Panc1 (cell line): ENCODE measurements at regions not wholly inside any gene's neighbourhood (a gene's known extent, or its start where the extent isn't known, plus 50 kb on each side); places are given as distances from the start of the nearest gene placed in this dataset.

Experiments
- ATAC-seq: fragments of 200-7000 bp; cut with Tn5 transposase; 2 replicates; pipeline ENCODE4 v1.9.1; 2020; ENCODE audit warnings: mild to moderate bottlenecking, moderate library complexity
- BruUV-seq: library from RNA; stranded (reverse); fragments of 400-500 nt; replicated peaks from 2 replicates; lab custom pipeline; 2021; lab: Mats Ljungman, UMichigan
- CTCF ChIA-PET: fragments of 300-600 bp; sonication (Branson Sonifier 250); formaldehyde crosslinking; loops from one replicate; lab custom pipeline; 2022; ENCODE audit warnings: antibody characterized with exemption; lab: Charles Lee
- POLR2A ChIA-PET: fragments of 300-600 bp; sonication (Branson Sonifier 250); formaldehyde crosslinking; loops from one replicate; lab custom pipeline; 2022; ENCODE audit warnings: antibody characterized with exemption; lab: Charles Lee
- DNase-seq: peaks from one replicate; pipeline ENCODE4 v3.0.0-alpha.2; 2010; ENCODE audit warnings: low read depth, low spot score
- H3K27ac ChIP-seq: 2 replicates; pipeline ENCODE4 v1.5.1; 2011; ENCODE audit warnings: mild to moderate bottlenecking, low read length, inconsistent platforms
- H3K27me3 ChIP-seq: fragments of 200-500 bp; sonication (Bioruptor generic); 2 replicates; pipeline ENCODE4 v1.6.0; 2014; ENCODE audit warnings: low read length, inconsistent platforms; ENCODE audit not compliant: control insufficient read depth, insufficient read depth
- H3K36me3 ChIP-seq: fragments of 200-500 bp; sonication (Bioruptor generic); 2 replicates; pipeline ENCODE4 v1.5.1; 2014; ENCODE audit warnings: inconsistent platforms, mild to moderate bottlenecking, low read length, moderate library complexity; ENCODE audit not compliant: control insufficient read depth, insufficient read depth
- H3K4me1 ChIP-seq: 2 replicates; pipeline ENCODE4 v1.5.1; 2011; ENCODE audit warnings: inconsistent platforms, mild to moderate bottlenecking, low read length, moderate library complexity; ENCODE audit not compliant: control insufficient read depth, insufficient read depth
- H3K4me3 ChIP-seq, 2 experiments: 2 replicates each; pipeline ENCODE4 v1.5.1; 2011 to 2012; ENCODE audit warnings: low read depth in 2 of 2, low read length in 2 of 2, mild to moderate bottlenecking in 2 of 2, inconsistent platforms in 1 of 2, moderate library complexity in 1 of 2
- H3K9me3 ChIP-seq: fragments of 200-500 bp; sonication (Bioruptor generic); 2 replicates; pipeline ENCODE4 v1.5.1; 2014; ENCODE audit warnings: low read depth, mild to moderate bottlenecking, inconsistent platforms, low read length, moderate library complexity; ENCODE audit not compliant: control insufficient read depth, insufficient read depth
- POLR2AphosphoS5 ChIP-seq: IDR thresholded peaks from 2 replicates; pipeline ENCODE4 v1.6.1; 2012; ENCODE audit warnings: mild to moderate bottlenecking, low read depth, low read length, moderate library complexity
- SIN3A ChIP-seq: IDR thresholded peaks from 2 replicates; pipeline ENCODE4 v1.6.1; 2012; ENCODE audit warnings: low read depth, mild to moderate bottlenecking, low read length, moderate library complexity, borderline replicate concordance; ENCODE audit not compliant: insufficient read depth
- TCF7L2 ChIP-seq: IDR thresholded peaks from 2 replicates; pipeline ENCODE4 v1.6.1; 2011; ENCODE audit warnings: mild to moderate bottlenecking, low read depth, low read length, inconsistent platforms
- in situ Hi-C: cut with HindIII; loops from 2 replicates; pipeline ENCODE4 v1.10.0; 2016; ENCODE audit warnings: low sequenced_read_pairs, low pct_unique_long_range_greater_than_20kb
- intact Hi-C: fragments of 100-400 bp; cut with micrococcal nuclease; formaldehyde crosslinking; loops from one replicate; pipeline ENCODE4 v1.10.0; 2022; ENCODE audit not compliant: unreplicated experiment
- TF ChIP-seq, protein P1 (sequence below), 2 experiments: IDR thresholded peaks; 2 replicates each; pipeline ENCODE4 v1.6.1; 2011 to 2012; ENCODE audit warnings: low read depth in 2 of 2, control low read depth in 1 of 2, low read length in 1 of 2, mild to moderate bottlenecking in 1 of 2, moderate library complexity in 1 of 2; ENCODE audit not compliant: insufficient read depth in 1 of 2
- TF ChIP-seq, protein P2 (sequence below): fragments of 450-650 bp; IDR thresholded peaks from 2 replicates; pipeline ENCODE4 v1.5.1; 2017; ENCODE audit warnings: mild to moderate bottlenecking

DNA sequence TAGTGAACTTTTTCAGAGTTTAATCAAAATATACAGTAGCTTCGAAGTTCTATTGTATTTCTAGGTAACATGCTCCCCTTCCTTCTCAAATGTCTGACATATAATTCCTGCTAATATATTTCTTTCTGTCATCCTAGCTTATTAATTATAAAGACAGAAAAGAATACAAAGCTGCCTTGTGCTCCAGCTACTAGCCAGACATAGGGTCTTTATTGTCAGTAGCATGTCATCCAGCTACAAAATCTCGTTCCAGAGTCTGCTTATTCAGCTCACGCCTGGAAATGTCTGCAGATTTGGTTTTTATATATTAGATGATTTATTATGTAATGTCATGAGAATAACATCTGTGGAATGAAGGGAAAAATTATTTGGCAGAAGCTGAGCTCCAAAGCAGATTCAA, 1102.8 kb downstream of the BRINP3 start:
- no peaks in the 10 kb centered on the region for H3K27me3 ChIP-seq
- BruUV-seq, result no TSS peak
- TF ChIP-seq, protein P1, sequence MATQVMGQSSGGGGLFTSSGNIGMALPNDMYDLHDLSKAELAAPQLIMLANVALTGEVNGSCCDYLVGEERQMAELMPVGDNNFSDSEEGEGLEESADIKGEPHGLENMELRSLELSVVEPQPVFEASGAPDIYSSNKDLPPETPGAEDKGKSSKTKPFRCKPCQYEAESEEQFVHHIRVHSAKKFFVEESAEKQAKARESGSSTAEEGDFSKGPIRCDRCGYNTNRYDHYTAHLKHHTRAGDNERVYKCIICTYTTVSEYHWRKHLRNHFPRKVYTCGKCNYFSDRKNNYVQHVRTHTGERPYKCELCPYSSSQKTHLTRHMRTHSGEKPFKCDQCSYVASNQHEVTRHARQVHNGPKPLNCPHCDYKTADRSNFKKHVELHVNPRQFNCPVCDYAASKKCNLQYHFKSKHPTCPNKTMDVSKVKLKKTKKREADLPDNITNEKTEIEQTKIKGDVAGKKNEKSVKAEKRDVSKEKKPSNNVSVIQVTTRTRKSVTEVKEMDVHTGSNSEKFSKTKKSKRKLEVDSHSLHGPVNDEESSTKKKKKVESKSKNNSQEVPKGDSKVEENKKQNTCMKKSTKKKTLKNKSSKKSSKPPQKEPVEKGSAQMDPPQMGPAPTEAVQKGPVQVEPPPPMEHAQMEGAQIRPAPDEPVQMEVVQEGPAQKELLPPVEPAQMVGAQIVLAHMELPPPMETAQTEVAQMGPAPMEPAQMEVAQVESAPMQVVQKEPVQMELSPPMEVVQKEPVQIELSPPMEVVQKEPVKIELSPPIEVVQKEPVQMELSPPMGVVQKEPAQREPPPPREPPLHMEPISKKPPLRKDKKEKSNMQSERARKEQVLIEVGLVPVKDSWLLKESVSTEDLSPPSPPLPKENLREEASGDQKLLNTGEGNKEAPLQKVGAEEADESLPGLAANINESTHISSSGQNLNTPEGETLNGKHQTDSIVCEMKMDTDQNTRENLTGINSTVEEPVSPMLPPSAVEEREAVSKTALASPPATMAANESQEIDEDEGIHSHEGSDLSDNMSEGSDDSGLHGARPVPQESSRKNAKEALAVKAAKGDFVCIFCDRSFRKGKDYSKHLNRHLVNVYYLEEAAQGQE (IDR thresholded peaks at IDR 0.05; ENCODE audit: insufficient read depth in 1 of 2, low read depth in 2 of 2, low read length in 1 of 2), result no peak
- TF ChIP-seq SIN3A (no peak), POLR2AphosphoS5 (no peak), TCF7L2 (no peak)
- TF ChIP-seq, protein P2, sequence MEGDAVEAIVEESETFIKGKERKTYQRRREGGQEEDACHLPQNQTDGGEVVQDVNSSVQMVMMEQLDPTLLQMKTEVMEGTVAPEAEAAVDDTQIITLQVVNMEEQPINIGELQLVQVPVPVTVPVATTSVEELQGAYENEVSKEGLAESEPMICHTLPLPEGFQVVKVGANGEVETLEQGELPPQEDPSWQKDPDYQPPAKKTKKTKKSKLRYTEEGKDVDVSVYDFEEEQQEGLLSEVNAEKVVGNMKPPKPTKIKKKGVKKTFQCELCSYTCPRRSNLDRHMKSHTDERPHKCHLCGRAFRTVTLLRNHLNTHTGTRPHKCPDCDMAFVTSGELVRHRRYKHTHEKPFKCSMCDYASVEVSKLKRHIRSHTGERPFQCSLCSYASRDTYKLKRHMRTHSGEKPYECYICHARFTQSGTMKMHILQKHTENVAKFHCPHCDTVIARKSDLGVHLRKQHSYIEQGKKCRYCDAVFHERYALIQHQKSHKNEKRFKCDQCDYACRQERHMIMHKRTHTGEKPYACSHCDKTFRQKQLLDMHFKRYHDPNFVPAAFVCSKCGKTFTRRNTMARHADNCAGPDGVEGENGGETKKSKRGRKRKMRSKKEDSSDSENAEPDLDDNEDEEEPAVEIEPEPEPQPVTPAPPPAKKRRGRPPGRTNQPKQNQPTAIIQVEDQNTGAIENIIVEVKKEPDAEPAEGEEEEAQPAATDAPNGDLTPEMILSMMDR, result no peak
- no peak for ATAC-seq
- in situ Hi-C loops, result no loop called here
- ChIA-PET CTCF (no interaction called here), POLR2A (no interaction called here)
- H3K9me3 ChIP-seq, result no peaks in the 10 kb centered on the region
- no peak overlapping the region for H3K4me3 ChIP-seq
- H3K4me1 ChIP-seq, result no peaks in the 10 kb centered on the region
- no peaks in the 10 kb centered on the region for H3K36me3 ChIP-seq
- no peak overlapping the region for H3K27ac ChIP-seq
- no peak for DNase-seq
- intact Hi-C loops, result no loop called here

- intact Hi-C loops, result no loop called here
- BruUV-seq, result no TSS peak
- H3K4me1 ChIP-seq, result no peaks in the 10 kb centered on the region
- POLR2A ChIA-PET, result no interaction called here
- no peaks in the 10 kb centered on the region for H3K36me3 ChIP-seq
- H3K4me3 ChIP-seq, result no peak overlapping the region
- H3K27ac ChIP-seq, result no peak overlapping the region
- H3K27me3 ChIP-seq, result no peaks in the 10 kb centered on the region
- in situ Hi-C loops, result no loop called here
- DNase-seq (no peak), ATAC-seq (no peak)
- CTCF ChIA-PET, result no interaction called here
- H3K9me3 ChIP-seq, result no peaks in the 10 kb centered on the region
- TF ChIP-seq TCF7L2 (no peak), POLR2AphosphoS5 (no peak), SIN3A (no peak)
- TF ChIP-seq, protein P1 (IDR thresholded peaks at IDR 0.05; ENCODE audit: insufficient read depth in 1 of 2, low read depth in 2 of 2, low read length in 1 of 2), result no peak
- TF ChIP-seq, protein P2, result no peak
Observed at GRCh38 chr1:189405419-189405818, 1072.2 kb downstream of the BRINP3 start.
